ENCODE measurements at regions not wholly inside any gene's neighbourhood (a gene's known extent, or its start where the extent isn't known, plus 50 kb on each side); places are given as distances from the start of the nearest gene placed in this dataset.

DNA sequence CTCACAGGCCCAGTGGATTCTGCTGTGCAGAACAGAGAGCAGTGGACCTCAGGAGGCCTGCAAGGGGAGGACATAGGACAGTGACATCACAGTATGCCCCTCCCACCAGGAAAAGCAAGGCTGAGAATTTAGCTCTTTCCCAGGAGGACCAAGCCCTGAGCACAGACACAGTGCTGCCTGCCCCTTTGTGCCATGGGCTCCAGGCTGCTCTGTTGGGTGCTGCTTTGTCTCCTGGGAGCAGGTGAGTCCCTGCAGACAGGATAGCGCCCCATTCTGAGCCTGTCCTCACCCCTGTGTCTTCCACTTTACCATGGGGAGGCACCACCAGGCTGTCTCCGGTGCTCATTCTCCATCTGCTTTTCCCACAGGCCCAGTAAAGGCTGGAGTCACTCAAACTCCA is 63.0 kb upstream of the PRSS58 start:
- Histone ChIP-seq H3K4me3 (ENCODE audit: low read length, poor library complexity, severe bottlenecking) (no peak overlapping the region), H3F3A (ENCODE audit: low read depth) (peaks cover 8% of the 10 kb centered on the region), H3K36me3 (ENCODE audit: insufficient read depth, low read length) (no peaks in the 10 kb centered on the region), H3K4me1 (ENCODE audit: insufficient read depth, low read length, poor library complexity, severe bottlenecking) (peaks cover 36% of the 10 kb centered on the region), H3K4me2 (ENCODE audit: low read depth, low read length, poor library complexity, severe bottlenecking) (no peak overlapping the region), H4K20me1 (ENCODE audit: insufficient read depth, low read length, poor library complexity, severe bottlenecking) (no peaks in the 10 kb centered on the region), H3K27me3 (ENCODE audit: insufficient read depth, low read length, poor library complexity, severe bottlenecking) (no peaks in the 10 kb centered on the region), H2AFZ (ENCODE audit: low read length) (0 out of 2 replicates have a peak overlapping the region, but pooled peaks have one; percentile 26), H3K9ac (ENCODE audit: low read depth, low read length, poor library complexity, severe bottlenecking) (peak overlapping the region; percentile 10), H3K9me2 (replicated peaks; ENCODE audit: low read depth, low read length) (no peaks in the 10 kb centered on the region), H3K9me3 (ENCODE audit: insufficient read depth, low read depth, low read length) (no peaks in the 10 kb centered on the region), H3K79me2 (ENCODE audit: insufficient read depth, low read length) (no peaks in the 10 kb centered on the region)
- no peak for TF ChIP-seq EZH2phosphoT487 (IDR thresholded peaks at IDR 0.05; ENCODE audit: borderline replicate concordance)
- TF ChIP-seq CTCF (conservative IDR thresholded peaks at IDR 0.05; ENCODE audit: low read length) = no peak

DNA sequence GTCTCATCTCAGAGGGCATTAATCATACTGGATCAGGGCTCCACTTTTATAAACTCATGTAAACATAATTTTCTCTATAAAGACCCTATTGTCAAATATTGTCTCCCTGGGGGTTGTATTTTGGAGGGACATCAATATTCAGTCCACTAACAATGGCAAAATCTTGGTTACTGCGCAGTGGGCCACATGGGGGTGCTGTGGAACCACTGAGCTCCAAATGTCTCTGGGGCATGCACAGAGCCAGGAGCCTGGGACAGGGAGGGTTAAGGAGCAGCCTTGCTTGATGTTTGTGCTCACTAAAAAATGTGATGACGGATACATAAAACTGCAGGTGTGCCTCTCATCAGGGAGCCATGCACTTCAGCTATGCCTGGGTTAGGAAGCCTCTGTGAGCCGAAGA is 62.1 kb upstream of the PRSS58 start:
- Histone ChIP-seq H3K9ac (ENCODE audit: low read depth, low read length, poor library complexity, severe bottlenecking) (peak overlapping the region; percentile 10), H2AFZ (ENCODE audit: low read length) (no peak overlapping the region), H3F3A (ENCODE audit: low read depth) (peaks cover 5% of the 10 kb centered on the region), H3K36me3 (ENCODE audit: insufficient read depth, low read length) (no peaks in the 10 kb centered on the region), H3K4me2 (ENCODE audit: low read depth, low read length, poor library complexity, severe bottlenecking) (no peak overlapping the region), H3K79me2 (ENCODE audit: insufficient read depth, low read length) (no peaks in the 10 kb centered on the region), H3K27me3 (ENCODE audit: insufficient read depth, low read length, poor library complexity, severe bottlenecking) (no peaks in the 10 kb centered on the region), H3K4me1 (ENCODE audit: insufficient read depth, low read length, poor library complexity, severe bottlenecking) (peaks cover 38% of the 10 kb centered on the region), H3K4me3 (ENCODE audit: low read length, poor library complexity, severe bottlenecking) (no peak overlapping the region), H3K9me2 (replicated peaks; ENCODE audit: low read depth, low read length) (no peaks in the 10 kb centered on the region), H4K20me1 (ENCODE audit: insufficient read depth, low read length, poor library complexity, severe bottlenecking) (no peaks in the 10 kb centered on the region), H3K9me3 (ENCODE audit: insufficient read depth, low read depth, low read length) (no peaks in the 10 kb centered on the region)
- TF ChIP-seq CTCF (conservative IDR thresholded peaks at IDR 0.05; ENCODE audit: low read length) (peak; percentile 90), EZH2phosphoT487 (IDR thresholded peaks at IDR 0.05; ENCODE audit: borderline replicate concordance) (no peak)

DNA sequence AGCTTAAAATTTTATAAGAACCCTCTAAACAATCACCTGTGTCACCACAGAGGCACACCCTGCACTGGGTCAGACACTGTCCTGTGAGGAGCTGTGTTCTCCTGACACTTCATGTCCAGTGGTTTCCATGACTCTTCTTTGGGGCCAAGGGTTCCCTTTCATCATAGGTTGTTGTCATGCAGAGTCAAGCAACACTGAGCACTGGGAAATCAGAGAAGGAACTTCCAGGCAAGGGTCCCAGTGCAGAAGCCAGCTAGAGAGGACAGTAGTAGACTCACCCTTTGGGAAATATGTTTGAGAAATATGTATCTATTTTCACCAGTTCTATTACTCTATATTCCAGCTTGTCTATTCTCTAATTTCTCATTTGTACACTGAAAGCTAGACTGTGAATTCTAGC is 56.4 kb upstream of the PRSS58 start:
- no peaks in the 10 kb centered on the region for H3K79me2 ChIP-seq (ENCODE audit: insufficient read depth, low read length)
- H3K36me3 ChIP-seq (ENCODE audit: insufficient read depth, low read length) = no peaks in the 10 kb centered on the region
- H3K9me2 ChIP-seq (replicated peaks; ENCODE audit: low read depth, low read length) = no peaks in the 10 kb centered on the region
- no peaks in the 10 kb centered on the region for H3F3A ChIP-seq (ENCODE audit: low read depth)
- TF ChIP-seq EZH2phosphoT487 (IDR thresholded peaks at IDR 0.05; ENCODE audit: borderline replicate concordance) (no peak), CTCF (conservative IDR thresholded peaks at IDR 0.05; ENCODE audit: low read length) (no peak)
- peak overlapping the region; percentile 71 for H3K4me2 ChIP-seq (ENCODE audit: low read depth, low read length, poor library complexity, severe bottlenecking)
- H2AFZ ChIP-seq (ENCODE audit: low read length) = peak overlapping the region; percentile 44; the same call in 1 of the 2 replicates
- H4K20me1 ChIP-seq (ENCODE audit: insufficient read depth, low read length, poor library complexity, severe bottlenecking) = no peaks in the 10 kb centered on the region
- H3K27me3 ChIP-seq (ENCODE audit: insufficient read depth, low read length, poor library complexity, severe bottlenecking) = no peaks in the 10 kb centered on the region
- peaks cover 32% of the 10 kb centered on the region for H3K4me1 ChIP-seq (ENCODE audit: insufficient read depth, low read length, poor library complexity, severe bottlenecking)
- H3K9ac ChIP-seq (ENCODE audit: low read depth, low read length, poor library complexity, severe bottlenecking) = peak overlapping the region; percentile 47
- H3K9me3 ChIP-seq (ENCODE audit: insufficient read depth, low read depth, low read length) = no peaks in the 10 kb centered on the region
- H3K4me3 ChIP-seq (ENCODE audit: low read length, poor library complexity, severe bottlenecking) = no peak overlapping the region

All from Loucy (cell line).